Panc1 (cell line): ENCODE measurements at regions not wholly inside any gene's neighbourhood (a gene's known extent, or its start where the extent isn't known, plus 50 kb on each side); places are given as distances from the start of the nearest gene placed in this dataset.

Experiments
- CTCF ChIP-seq: fragments of 450-650 bp; IDR thresholded peaks from 2 replicates; pipeline ENCODE4 v1.5.1; 2017; ENCODE audit warnings: mild to moderate bottlenecking
- POLR2AphosphoS5 ChIP-seq: IDR thresholded peaks from 2 replicates; pipeline ENCODE4 v1.6.1; 2012; ENCODE audit warnings: mild to moderate bottlenecking, low read depth, low read length, moderate library complexity

- TF ChIP-seq POLR2AphosphoS5 (no peak), CTCF (no peak)
These were observed 212.7 kb upstream of the SALL3 start for GRCh38 chr18:78766651-78767533.
